ENCODE measurements at regions not wholly inside any gene's neighbourhood (a gene's known extent, or its start where the extent isn't known, plus 50 kb on each side); places are given as distances from the start of the nearest gene placed in this dataset.

GRCh38 chr16:85422632-85423550 lies 190.2 kb upstream of the GSE1 start:
- no peak overlapping the region for H3K4me3 Mint-ChIP-seq (ENCODE audit: unreplicated experiment)
- H3K27me3 Mint-ChIP-seq (ENCODE audit: low read depth): peaks cover 16% of the 10 kb centered on the region
- DNase-seq (ENCODE audit: low spot score): peak; percentile 83
- H3K9me3 Mint-ChIP-seq (ENCODE audit: low read depth): no peaks in the 10 kb centered on the region
- no peaks in the 10 kb centered on the region for H3K36me3 Mint-ChIP-seq (ENCODE audit: low read depth)
- no peak overlapping the region for H3K27ac Mint-ChIP-seq (ENCODE audit: unreplicated experiment)
- peaks cover 7% of the 10 kb centered on the region for H3K4me1 Mint-ChIP-seq (ENCODE audit: low read depth)
- TF ChIP-seq, protein P1, sequence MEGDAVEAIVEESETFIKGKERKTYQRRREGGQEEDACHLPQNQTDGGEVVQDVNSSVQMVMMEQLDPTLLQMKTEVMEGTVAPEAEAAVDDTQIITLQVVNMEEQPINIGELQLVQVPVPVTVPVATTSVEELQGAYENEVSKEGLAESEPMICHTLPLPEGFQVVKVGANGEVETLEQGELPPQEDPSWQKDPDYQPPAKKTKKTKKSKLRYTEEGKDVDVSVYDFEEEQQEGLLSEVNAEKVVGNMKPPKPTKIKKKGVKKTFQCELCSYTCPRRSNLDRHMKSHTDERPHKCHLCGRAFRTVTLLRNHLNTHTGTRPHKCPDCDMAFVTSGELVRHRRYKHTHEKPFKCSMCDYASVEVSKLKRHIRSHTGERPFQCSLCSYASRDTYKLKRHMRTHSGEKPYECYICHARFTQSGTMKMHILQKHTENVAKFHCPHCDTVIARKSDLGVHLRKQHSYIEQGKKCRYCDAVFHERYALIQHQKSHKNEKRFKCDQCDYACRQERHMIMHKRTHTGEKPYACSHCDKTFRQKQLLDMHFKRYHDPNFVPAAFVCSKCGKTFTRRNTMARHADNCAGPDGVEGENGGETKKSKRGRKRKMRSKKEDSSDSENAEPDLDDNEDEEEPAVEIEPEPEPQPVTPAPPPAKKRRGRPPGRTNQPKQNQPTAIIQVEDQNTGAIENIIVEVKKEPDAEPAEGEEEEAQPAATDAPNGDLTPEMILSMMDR (IDR thresholded peaks at IDR 0.05): no peak

GRCh38 chr16:85423631-85424030 lies 189.5 kb upstream of the GSE1 start:
- H3K36me3 Mint-ChIP-seq (ENCODE audit: low read depth): no peaks in the 10 kb centered on the region
- no peaks in the 10 kb centered on the region for H3K9me3 Mint-ChIP-seq (ENCODE audit: low read depth)
- TF ChIP-seq, protein P1 (IDR thresholded peaks at IDR 0.05): no peak

DNA sequence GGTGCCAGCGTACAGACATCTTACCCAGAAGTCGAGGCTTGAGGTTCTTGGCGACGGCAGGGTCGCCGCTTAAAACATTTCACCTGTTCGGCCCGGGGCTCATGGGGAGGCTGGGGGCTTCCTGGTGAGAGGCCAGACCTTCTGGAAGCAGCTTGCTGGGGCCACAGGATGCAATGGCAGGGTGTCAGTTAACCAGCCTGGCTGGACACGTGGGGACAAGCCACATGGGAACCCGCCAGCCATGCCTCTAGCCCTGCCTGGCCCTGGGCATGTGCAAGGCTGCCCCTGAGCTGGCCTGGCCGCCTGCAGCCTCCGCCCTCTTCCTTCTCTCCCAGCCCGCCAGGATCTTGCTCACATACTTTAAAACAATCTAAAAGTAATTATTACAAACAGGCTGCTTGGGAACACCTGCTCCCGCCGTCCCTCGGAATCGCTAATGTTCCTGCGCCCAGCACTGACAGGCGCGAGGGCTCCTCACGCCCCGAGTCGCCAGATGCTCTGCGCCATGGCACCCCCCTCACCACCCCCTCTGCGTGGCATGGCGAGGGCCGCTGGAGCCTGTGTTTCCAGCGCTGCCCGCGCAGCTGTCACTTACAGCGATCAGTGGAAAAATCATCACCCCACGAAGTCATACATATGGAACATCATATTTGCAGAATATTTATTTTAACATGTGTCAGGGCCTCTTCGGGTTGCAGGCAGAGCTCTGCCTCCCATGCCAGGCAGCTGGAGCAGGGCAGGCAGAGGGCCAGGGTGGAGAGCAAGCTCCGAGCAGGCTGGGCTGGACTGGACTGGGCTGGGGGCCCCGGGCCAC lies 188.7 kb upstream of the GSE1 start:
- H3K27me3 Mint-ChIP-seq (ENCODE audit: low read depth): peaks cover 19% of the 10 kb centered on the region
- H3K27ac Mint-ChIP-seq (ENCODE audit: unreplicated experiment): no peak overlapping the region
- peaks cover 7% of the 10 kb centered on the region for H3K4me1 Mint-ChIP-seq (ENCODE audit: low read depth)
- H3K9me3 Mint-ChIP-seq (ENCODE audit: low read depth): no peaks in the 10 kb centered on the region
- TF ChIP-seq, protein P1 (IDR thresholded peaks at IDR 0.05): no peak
- H3K4me3 Mint-ChIP-seq (ENCODE audit: unreplicated experiment): no peak overlapping the region
- DNase-seq (ENCODE audit: low spot score): peak; percentile 71
- no peaks in the 10 kb centered on the region for H3K36me3 Mint-ChIP-seq (ENCODE audit: low read depth)

More at GRCh38 chr16:85423631-85424030, 189.5 kb upstream of the GSE1 start:
- Mint-ChIP-seq H3K27ac (ENCODE audit: unreplicated experiment) (no peak overlapping the region), H3K4me3 (ENCODE audit: unreplicated experiment) (no peak overlapping the region), H3K4me1 (ENCODE audit: low read depth) (peaks cover 7% of the 10 kb centered on the region), H3K27me3 (ENCODE audit: low read depth) (peaks cover 16% of the 10 kb centered on the region)
- peak; percentile 75 for DNase-seq (ENCODE audit: low spot score)

DNA sequence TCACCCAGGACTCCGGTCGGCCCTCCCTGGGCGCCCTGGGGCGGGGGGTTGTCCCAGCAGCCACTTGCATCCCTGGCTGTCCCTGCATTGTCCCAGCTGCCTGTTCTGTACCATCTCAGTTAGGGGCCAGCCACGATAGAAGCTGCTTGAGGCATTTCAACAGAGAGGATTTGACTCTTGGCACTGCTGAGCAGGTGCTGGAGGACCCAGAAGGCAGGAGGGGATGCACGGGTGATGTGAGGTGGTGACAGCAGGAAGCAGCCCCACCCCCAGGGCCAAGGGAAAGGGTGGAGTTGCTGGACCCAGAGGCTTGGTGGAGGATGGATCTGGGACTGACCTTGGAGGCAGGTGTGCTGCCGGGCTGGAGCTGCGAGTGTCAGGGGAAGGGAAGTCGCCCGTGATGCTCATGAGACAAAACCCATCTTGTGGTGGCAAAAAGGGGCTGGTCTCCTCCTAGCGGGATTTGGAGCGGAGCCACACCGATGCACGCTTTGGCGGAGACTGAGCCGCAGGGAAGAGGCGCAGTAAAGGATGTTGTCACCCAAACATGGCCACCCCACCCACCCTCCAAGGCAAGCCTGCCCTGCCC lies 188.0 kb upstream of the GSE1 start:
- peak; percentile 62 for DNase-seq (ENCODE audit: low spot score)
- H3K27me3 Mint-ChIP-seq (ENCODE audit: low read depth): peaks cover 26% of the 10 kb centered on the region
- no peaks in the 10 kb centered on the region for H3K36me3 Mint-ChIP-seq (ENCODE audit: low read depth)
- TF ChIP-seq, protein P1 (IDR thresholded peaks at IDR 0.05): no peak
- H3K4me3 Mint-ChIP-seq (ENCODE audit: unreplicated experiment): no peak overlapping the region
- H3K4me1 Mint-ChIP-seq (ENCODE audit: low read depth): peaks cover 7% of the 10 kb centered on the region
- no peaks in the 10 kb centered on the region for H3K9me3 Mint-ChIP-seq (ENCODE audit: low read depth)
- no peak overlapping the region for H3K27ac Mint-ChIP-seq (ENCODE audit: unreplicated experiment)

DNA sequence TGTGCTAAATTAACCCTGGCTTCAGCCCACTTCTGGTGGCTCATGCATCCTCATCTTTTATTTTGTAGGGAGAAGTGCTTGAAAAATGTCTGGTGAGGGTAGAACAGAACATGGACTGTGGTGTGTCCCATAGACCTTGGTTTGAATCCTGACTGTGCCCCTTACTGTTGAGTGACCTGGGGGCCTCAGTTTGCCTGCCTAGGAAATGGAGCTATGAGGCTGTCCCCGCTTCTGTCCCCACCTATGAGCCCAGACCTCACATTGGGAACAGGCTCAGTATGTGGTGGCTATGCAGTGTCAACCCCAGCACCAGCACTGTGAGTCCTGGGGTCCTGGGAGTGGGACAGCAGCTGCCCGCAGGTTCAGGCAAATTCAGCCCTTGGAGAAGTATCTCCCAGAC lies 186.3 kb upstream of the GSE1 start:
- Mint-ChIP-seq H3K4me1 (ENCODE audit: low read depth) (peaks cover 7% of the 10 kb centered on the region), H3K27ac (ENCODE audit: unreplicated experiment) (no peak overlapping the region), H3K9me3 (ENCODE audit: low read depth) (no peaks in the 10 kb centered on the region), H3K27me3 (ENCODE audit: low read depth) (peaks cover 26% of the 10 kb centered on the region), H3K36me3 (ENCODE audit: low read depth) (no peaks in the 10 kb centered on the region), H3K4me3 (ENCODE audit: unreplicated experiment) (no peak overlapping the region)
- TF ChIP-seq, protein P1 (IDR thresholded peaks at IDR 0.05): no peak
- DNase-seq (ENCODE audit: low spot score): peak; percentile 38

All from chondrocyte (in vitro differentiated cells).